ENCODE measurements at regions not wholly inside any gene's neighbourhood (a gene's known extent, or its start where the extent isn't known, plus 50 kb on each side); places are given as distances from the start of the nearest gene placed in this dataset.

- TF ChIP-seq CTCF (conservative IDR thresholded peaks at IDR 0.05) (no peak), ZFX (IDR thresholded peaks at IDR 0.05) (no peak)
- no peak overlapping the region for H3K27ac ChIP-seq
Observed at GRCh38 chr10:52464368-52465124, 150.5 kb downstream of the DKK1 start.

GRCh38 chr10:52465202-52465601 is 151.1 kb downstream of the DKK1 start:
- TF ChIP-seq CTCF (conservative IDR thresholded peaks at IDR 0.05): no peak
- TF ChIP-seq ZFX (IDR thresholded peaks at IDR 0.05): no peak

GRCh38 chr10:52466464-52466863 is 152.4 kb downstream of the DKK1 start:
- no peak overlapping the region for H3K27ac ChIP-seq
- TF ChIP-seq ZFX (IDR thresholded peaks at IDR 0.05) (no peak), CTCF (conservative IDR thresholded peaks at IDR 0.05) (no peak)

More at GRCh38 chr10:52465202-52465601, 151.1 kb downstream of the DKK1 start:
- H3K27ac ChIP-seq: no peak overlapping the region

GRCh38 chr10:52469970-52470705 is 156.1 kb downstream of the DKK1 start:
- H3K27ac ChIP-seq: no peak overlapping the region
- no peak for TF ChIP-seq ZFX (IDR thresholded peaks at IDR 0.05)
- TF ChIP-seq CTCF (conservative IDR thresholded peaks at IDR 0.05): no peak

GRCh38 chr10:52472406-52473146 is 158.5 kb downstream of the DKK1 start:
- H3K27ac ChIP-seq: no peak overlapping the region
- TF ChIP-seq CTCF (conservative IDR thresholded peaks at IDR 0.05): no peak
- no peak for TF ChIP-seq ZFX (IDR thresholded peaks at IDR 0.05)

- TF ChIP-seq CTCF (conservative IDR thresholded peaks at IDR 0.05) (no peak), ZFX (IDR thresholded peaks at IDR 0.05) (no peak)
- H3K27ac ChIP-seq: no peak overlapping the region
Observed at GRCh38 chr10:52474265-52474664, 160.2 kb downstream of the DKK1 start.

GRCh38 chr10:52477305-52477704 is 163.2 kb downstream of the DKK1 start:
- TF ChIP-seq ZFX (IDR thresholded peaks at IDR 0.05): no peak
- TF ChIP-seq CTCF (conservative IDR thresholded peaks at IDR 0.05): no peak
- H3K27ac ChIP-seq: no peak overlapping the region

Data from C4-2B (cell line).